Fibroblast of skin of right quadriceps (primary cell): ENCODE measurements at regions not wholly inside any gene's neighbourhood (a gene's known extent, or its start where the extent isn't known, plus 50 kb on each side); places are given as distances from the start of the nearest gene placed in this dataset.
"Not testable (repeated sequence)": the region's sequence is repeated elsewhere in the genome, so short reads cannot be mapped to it uniquely, and the experiment has no call there.

Experiments used
- DNase-seq: peaks from one replicate; pipeline ENCODE4 v3.0.0-alpha.2; 2013

GRCh38 chr6:137970368-137970767 lies 103.3 kb downstream of the TNFAIP3 start:
- no peak for DNase-seq

- peak; percentile 32 for DNase-seq
These were observed 106.1 kb downstream of the TNFAIP3 start for GRCh38 chr6:137973201-137973600.

GRCh38 chr6:137975188-137975940 lies 108.3 kb downstream of the TNFAIP3 start:
- peak; percentile 12 for DNase-seq

- DNase-seq = no peak
These were observed 109.4 kb downstream of the TNFAIP3 start for GRCh38 chr6:137976430-137976829.

GRCh38 chr6:137977206-137977605 lies 110.1 kb downstream of the TNFAIP3 start:
- no peak for DNase-seq

- no peak for DNase-seq
These were observed 110.8 kb downstream of the TNFAIP3 start for GRCh38 chr6:137977814-137978213.

- DNase-seq = no peak
These were observed 111.3 kb downstream of the TNFAIP3 start for GRCh38 chr6:137978252-137978896.

- DNase-seq = not testable (repeated sequence)
These were observed 112.2 kb downstream of the TNFAIP3 start for GRCh38 chr6:137979263-137979662.

GRCh38 chr6:137980777-137981176 lies 113.7 kb downstream of the TNFAIP3 start:
- no peak for DNase-seq

- DNase-seq = no peak
These were observed 114.7 kb downstream of the TNFAIP3 start for GRCh38 chr6:137981758-137982157.

- no peak for DNase-seq
These were observed 115.5 kb downstream of the TNFAIP3 start for GRCh38 chr6:137982418-137983189.

GRCh38 chr6:137983269-137983668 lies 116.2 kb downstream of the TNFAIP3 start:
- no peak for DNase-seq

- DNase-seq = no peak
These were observed 117.6 kb downstream of the PERP start for GRCh38 chr6:137989664-137990063.

- no peak for DNase-seq
These were observed 111.8 kb downstream of the PERP start for GRCh38 chr6:137995371-137995770.

GRCh38 chr6:137998461-137999019 lies 108.7 kb downstream of the PERP start:
- no peak for DNase-seq

GRCh38 chr6:137999815-138000214 lies 107.4 kb downstream of the PERP start:
- DNase-seq = no peak

- DNase-seq = no peak
These were observed 106.3 kb downstream of the PERP start for GRCh38 chr6:138000941-138001340.

- DNase-seq = peak; percentile 33
These were observed 105.4 kb downstream of the PERP start for GRCh38 chr6:138001750-138002349.

GRCh38 chr6:138004430-138005287 lies 102.6 kb downstream of the PERP start:
- peak; percentile 18 for DNase-seq

GRCh38 chr6:138005846-138006245 lies 101.4 kb downstream of the PERP start:
- no peak for DNase-seq

GRCh38 chr6:138007014-138007472 lies 100.2 kb downstream of the PERP start:
- peak; percentile 24 for DNase-seq

GRCh38 chr6:138008791-138009190 lies 98.4 kb downstream of the PERP start:
- no peak for DNase-seq
